NCI-H1930 (cell line): ENCODE measurements at regions not wholly inside any gene's neighbourhood (a gene's known extent, or its start where the extent isn't known, plus 50 kb on each side); places are given as distances from the start of the nearest gene placed in this dataset.

Source experiments
- DNase-seq, 2 experiments: peaks; one replicate each; lab custom pipeline; 2025; lab: John Stamatoyannopoulos, UW

- no peak for DNase-seq
Observed at GRCh38 chr13:97562962-97563361, 129.0 kb downstream of the RAP2A start.

- no peak for DNase-seq
Observed at GRCh38 chr13:97564956-97565355, 131.0 kb downstream of the RAP2A start.

GRCh38 chr13:97565906-97566305, 131.9 kb downstream of the RAP2A start:
- no peak for DNase-seq

- DNase-seq: no peak
Observed at GRCh38 chr13:97566907-97567306, 132.9 kb downstream of the RAP2A start.

GRCh38 chr13:97567510-97568243, 133.7 kb downstream of the RAP2A start:
- DNase-seq: no peak

- DNase-seq: no peak
Observed at GRCh38 chr13:97568850-97569249, 134.9 kb downstream of the RAP2A start.

GRCh38 chr13:97569841-97570240, 135.9 kb downstream of the RAP2A start:
- DNase-seq: no peak

GRCh38 chr13:97570442-97570841, 136.5 kb downstream of the RAP2A start:
- no peak for DNase-seq

- DNase-seq: no peak
Observed at GRCh38 chr13:97573011-97573410, 139.0 kb downstream of the RAP2A start.

GRCh38 chr13:97574926-97575325, 141.0 kb downstream of the RAP2A start:
- DNase-seq: peak; percentile 5 to 41

GRCh38 chr13:97577026-97577425, 143.1 kb downstream of the RAP2A start:
- no peak for DNase-seq

GRCh38 chr13:97582170-97582569, 148.2 kb downstream of the RAP2A start:
- DNase-seq: no peak

GRCh38 chr13:97583907-97584497, 150.0 kb downstream of the RAP2A start:
- DNase-seq: no peak

GRCh38 chr13:97586941-97587340, 153.0 kb downstream of the RAP2A start:
- DNase-seq: no peak

- no peak for DNase-seq
Observed at GRCh38 chr13:97588993-97589392, 155.0 kb downstream of the RAP2A start.

GRCh38 chr13:97600458-97601075, 166.6 kb downstream of the RAP2A start:
- DNase-seq: no peak

- DNase-seq: no peak
Observed at GRCh38 chr13:97615266-97615665, 181.3 kb downstream of the RAP2A start.

- no peak for DNase-seq
Observed at GRCh38 chr13:97616385-97616784, 182.4 kb downstream of the RAP2A start.

GRCh38 chr13:97621025-97621424, 187.1 kb downstream of the RAP2A start:
- no peak for DNase-seq

GRCh38 chr13:97621631-97622030, 187.7 kb downstream of the RAP2A start:
- DNase-seq: no peak

- DNase-seq: no peak
Observed at GRCh38 chr13:97627566-97627965, 193.6 kb downstream of the RAP2A start.

GRCh38 chr13:97629601-97630272, 195.8 kb downstream of the RAP2A start:
- DNase-seq: no peak

GRCh38 chr13:97630725-97631124, 196.8 kb downstream of the RAP2A start:
- no peak for DNase-seq
